ENCODE measurements at regions not wholly inside any gene's neighbourhood (a gene's known extent, or its start where the extent isn't known, plus 50 kb on each side); places are given as distances from the start of the nearest gene placed in this dataset.
"Not testable (repeated sequence)": the region's sequence is repeated elsewhere in the genome, so short reads cannot be mapped to it uniquely, and the experiment has no call there.

DNA sequence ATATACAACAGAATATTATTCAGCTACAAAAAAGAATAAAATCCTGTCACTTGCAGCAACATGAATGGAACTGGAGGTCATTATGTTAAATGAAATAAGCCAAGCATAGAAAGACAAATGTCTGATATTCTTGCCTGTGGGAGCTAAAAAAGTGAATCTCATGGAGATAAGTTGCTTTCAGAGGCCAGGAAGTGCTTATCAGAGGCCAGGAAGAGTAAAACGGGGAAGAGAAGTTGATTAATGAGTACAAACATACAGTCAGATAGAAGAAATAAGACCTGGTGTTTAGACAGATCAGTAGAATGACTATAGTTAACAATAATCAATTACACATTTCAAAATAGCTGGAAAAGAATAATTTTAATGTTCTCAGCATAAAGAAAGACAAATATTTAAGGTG, 54.4 kb upstream of the CPHXL start:
- no peak for ATAC-seq
- DNase-seq (ENCODE audit: missing footprints), result no peak
- intact Hi-C loops (cut with DNase I), result no loop called here

DNA sequence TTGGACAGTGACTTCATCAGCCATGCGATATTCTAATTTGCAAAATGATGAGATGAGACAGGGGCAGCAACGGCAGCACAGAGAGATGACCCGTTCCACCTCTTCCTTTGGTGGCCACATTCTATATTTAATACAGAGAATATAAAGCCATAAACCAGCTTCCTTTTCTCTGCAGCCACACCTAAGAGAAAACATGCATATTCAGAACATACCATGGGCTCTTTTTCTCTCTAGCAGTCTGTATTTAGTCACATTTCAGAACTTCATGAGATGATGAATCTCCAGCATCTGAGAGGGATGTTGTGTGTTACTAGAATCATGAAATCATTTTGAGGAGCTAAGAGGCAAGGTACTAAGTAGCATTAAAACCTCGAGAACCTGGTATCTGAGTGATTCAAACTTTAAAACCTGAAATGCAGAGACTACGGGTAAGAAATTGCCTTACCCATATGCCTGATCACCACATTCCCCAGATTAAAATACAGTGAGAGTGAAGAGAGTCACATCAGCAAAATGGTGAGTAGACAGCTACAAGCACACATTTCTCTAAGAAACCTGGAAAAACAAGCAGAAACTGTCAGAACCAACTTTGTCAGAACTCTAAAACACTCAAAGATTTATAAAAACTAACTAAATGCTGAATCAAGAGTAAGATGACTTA, 55.5 kb upstream of the CPHXL start:
- intact Hi-C loops (cut with DNase I), result no loop called here
- DNase-seq (ENCODE audit: missing footprints) (no peak), ATAC-seq (no peak)

DNA sequence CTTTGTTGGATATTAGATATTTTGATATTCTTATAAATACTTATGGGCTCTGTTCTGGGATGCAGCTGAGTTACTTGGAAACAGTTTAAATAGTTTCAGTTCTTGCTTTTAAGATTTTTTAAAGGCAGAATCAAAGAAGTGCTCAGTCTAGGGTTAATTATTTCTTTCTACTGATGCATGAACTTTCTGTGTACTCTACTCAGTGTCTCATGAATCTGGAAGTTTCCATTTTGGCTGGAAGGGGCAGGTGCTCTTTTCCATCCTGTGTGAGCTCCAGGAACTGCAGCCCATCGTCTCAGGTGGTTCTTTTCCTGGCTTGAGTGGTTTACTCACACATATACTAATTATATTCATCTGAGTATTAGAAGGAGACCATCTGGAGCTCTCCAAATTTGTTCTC, 61.1 kb upstream of the CPHXL start:
- intact Hi-C loops (cut with DNase I), result no loop called here
- ATAC-seq (no peak), DNase-seq (ENCODE audit: missing footprints) (no peak)

DNA sequence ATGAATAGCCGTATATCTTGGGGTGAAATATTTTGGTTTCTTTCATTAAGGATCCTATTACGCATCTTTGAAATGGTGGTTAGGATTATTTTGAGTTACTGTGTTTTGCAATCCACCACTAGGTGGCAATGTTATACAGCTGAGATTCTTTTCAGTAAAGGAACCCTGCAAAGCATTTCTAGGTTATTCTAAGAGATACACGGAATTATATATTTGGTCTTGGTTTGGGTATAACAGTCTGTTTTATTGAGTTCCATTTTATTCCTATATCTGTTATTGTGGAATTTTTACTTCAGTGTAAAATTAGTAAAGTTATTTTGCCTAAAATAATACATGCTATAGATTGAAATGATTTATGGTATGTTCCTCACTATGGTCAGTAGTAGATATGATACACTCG, 62.9 kb upstream of the CPHXL start:
- DNase-seq (ENCODE audit: missing footprints) (no peak), ATAC-seq (no peak)
- intact Hi-C loops (cut with DNase I), result loop anchor here (2.0 kb wide), 1 partner anchor 1384 kb away; no protein-coding TSS in a partner anchor

DNA sequence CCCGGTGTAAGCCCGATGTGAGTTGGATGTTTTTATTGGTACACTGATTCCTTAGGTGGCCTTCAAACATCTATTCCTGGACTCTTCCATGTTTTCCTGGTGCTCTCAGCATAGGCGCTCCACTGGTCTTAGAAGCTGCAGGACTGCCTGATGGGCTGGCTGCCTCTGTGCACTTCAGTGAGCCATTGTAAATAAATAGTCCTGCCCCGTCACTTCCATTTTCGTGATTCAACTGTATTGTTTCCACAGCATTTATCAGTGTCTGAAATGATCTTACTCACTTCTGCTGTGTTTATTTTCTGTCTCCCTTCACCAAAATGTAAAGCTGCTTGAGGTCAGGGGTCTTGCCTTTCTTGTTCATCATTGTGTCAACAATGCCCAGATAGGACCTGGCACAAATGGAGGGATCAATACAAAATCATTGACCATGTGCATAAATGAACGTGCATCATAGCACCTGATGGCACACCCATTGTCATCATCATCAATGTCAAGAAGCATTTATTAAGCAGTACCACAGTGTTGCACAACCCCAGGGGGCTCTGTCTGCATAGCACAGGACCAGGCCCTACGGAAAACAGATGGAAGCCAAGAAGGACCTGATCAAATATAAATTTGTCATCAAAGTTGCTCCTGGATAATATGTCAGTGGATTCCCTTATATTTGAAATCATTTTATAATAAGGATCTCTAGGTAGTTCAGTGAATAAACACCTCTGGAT, 66.6 kb upstream of the CPHXL start:
- intact Hi-C loops (cut with DNase I), result no loop called here
- ATAC-seq, result no peak

DNA sequence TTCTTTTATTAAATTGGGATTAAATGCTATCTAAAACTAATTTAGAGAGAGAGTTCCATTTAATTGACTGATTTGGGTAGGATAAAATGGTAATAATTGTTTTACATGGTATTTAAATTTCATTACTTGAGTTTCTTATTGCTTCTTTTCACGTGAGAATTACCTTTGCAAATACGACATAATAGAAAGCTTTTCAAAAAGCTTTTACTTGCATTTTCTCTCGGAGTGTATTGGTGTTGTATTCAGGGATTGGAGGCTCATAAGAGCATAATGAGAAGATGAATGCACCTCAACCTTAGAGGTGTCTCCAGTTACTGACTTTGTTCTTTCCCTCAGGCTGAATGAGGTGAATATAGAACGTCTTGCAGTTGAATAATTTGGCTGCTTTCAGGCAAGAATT, 67.4 kb upstream of the CPHXL start:
- ATAC-seq (no peak), DNase-seq (ENCODE audit: missing footprints) (no peak)
- intact Hi-C loops (cut with DNase I), result no loop called here

More for the DNA sequence above, 66.6 kb upstream of the CPHXL start:
- no peak for DNase-seq (ENCODE audit: missing footprints)

DNA sequence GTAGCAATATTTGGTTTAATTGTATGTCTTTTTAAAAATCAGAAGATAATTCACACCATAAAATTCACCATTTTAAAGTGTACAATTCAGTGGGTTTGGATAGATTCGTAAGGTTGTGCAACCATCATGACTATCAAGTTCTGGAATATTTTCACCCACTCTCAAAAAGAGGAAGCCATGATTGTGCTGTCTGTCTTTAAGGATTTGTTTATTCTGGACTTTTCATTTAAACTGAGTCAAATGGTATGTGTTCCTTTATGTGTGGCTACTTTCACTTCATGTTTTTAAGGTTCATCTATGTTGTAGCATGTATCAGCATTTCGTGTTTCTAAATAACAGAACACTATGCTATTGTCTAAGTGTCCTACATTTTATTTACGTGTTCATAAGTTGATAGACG, 68.1 kb upstream of the CPHXL start:
- intact Hi-C loops (cut with DNase I), result no loop called here
- ATAC-seq (no peak), DNase-seq (ENCODE audit: missing footprints) (no peak)

DNA sequence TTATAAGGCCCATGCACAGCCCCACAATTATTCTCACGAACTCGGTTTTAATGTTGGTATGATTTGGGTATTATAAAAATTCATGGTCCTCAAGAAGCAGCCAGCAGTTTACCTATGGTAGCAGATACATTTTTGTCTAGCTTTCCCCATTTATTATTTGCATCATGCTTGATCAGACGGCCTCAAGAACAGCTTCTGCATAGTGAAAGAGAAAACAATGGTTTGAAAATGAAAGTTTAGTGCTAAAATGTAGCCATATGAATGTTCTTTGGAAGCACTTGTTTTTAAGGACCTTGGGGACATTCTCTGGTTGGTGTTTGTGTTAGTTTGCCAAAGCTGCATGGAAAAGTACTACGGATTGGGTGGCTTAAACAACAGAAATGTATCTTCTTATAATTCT, 72.4 kb upstream of the CPHXL start:
- DNase-seq (ENCODE audit: missing footprints) (no peak), ATAC-seq (no peak)
- intact Hi-C loops (cut with DNase I), result no loop called here

DNA sequence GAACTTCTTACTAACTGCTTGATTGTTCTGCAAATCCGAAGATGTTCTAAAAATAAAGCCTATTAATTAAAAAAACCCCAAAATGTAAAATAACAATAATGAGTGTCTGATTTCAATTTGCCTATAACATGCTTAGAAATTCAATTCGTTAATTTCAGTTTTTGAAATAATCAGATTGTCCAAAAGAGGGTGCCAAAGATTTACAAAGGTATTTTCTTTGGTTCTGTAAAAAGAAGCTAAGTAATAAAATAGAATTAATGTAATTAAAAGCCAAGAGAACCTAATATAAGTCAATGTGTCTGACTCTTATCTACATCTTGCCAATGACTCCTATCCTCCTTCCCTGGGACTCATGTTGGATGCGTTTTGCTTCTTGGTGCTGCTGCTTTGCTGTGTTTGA, 75.0 kb upstream of the CPHXL start:
- ATAC-seq (no peak), DNase-seq (ENCODE audit: missing footprints) (no peak)
- intact Hi-C loops (cut with DNase I), result no loop called here

DNA sequence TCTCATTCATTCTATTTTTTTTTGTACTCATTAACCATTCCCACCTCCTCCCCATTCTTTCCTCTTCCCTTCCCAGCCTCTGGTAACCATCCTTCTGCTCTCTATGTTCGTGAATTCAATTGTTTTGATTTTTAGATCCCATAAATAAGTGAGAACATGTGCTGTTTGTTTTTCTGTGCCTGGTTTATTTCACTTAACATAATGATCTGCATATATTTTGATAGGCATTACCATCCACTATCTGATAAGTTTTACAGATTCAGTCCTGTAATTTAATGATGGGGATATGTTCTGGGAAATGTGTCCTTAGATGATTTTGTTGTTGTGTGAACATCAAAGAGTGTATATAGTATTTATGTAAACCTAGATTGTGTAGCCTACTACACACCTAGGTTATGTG, 77.5 kb upstream of the CPHXL start:
- ATAC-seq, result no peak
- intact Hi-C loops (cut with DNase I), result no loop called here
- no peak for DNase-seq (ENCODE audit: missing footprints)

DNA sequence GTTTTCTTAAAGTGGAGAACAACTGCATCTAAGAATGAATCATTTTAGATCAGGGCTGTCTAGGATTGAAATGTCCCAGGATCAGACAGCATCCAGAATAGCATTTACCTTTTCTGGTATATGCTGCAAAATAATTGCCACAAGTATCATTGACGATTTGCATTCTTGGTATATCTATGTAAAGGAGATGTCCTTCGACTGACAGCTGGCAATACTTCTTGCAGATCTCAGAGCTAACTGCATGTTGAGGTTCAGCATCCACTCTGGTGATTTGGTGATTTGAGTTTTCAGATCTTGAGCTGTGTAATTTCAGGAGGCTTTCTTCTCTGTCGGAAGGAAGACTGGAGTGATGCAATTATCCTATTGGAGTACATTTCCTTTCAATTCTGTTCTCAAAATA, 78.1 kb upstream of the CPHXL start:
- no peak for ATAC-seq
- no peak for DNase-seq (ENCODE audit: missing footprints)
- intact Hi-C loops (cut with DNase I), result no loop called here

DNA sequence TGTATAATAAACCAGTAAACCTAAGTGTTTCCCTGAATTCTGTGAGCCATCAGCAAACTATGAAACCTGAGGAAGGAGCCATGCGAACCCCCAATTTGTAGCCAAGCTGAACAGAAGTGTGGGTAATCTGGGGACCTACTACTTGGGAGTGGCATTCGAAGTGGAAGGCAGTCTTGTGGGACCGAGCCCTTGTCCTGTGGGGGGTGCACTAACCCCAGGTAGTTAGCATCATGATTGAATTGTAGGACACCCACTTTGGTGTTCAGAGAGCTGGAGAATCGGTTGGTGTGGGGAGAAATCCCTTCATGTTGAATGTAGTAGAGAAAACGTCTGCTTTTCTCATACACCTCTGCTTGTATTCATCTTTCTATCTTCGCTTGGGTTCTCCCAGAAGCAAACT, 79.7 kb upstream of the CPHXL start:
- intact Hi-C loops (cut with DNase I), result no loop called here
- DNase-seq (ENCODE audit: missing footprints) (no peak), ATAC-seq (no peak)

DNA sequence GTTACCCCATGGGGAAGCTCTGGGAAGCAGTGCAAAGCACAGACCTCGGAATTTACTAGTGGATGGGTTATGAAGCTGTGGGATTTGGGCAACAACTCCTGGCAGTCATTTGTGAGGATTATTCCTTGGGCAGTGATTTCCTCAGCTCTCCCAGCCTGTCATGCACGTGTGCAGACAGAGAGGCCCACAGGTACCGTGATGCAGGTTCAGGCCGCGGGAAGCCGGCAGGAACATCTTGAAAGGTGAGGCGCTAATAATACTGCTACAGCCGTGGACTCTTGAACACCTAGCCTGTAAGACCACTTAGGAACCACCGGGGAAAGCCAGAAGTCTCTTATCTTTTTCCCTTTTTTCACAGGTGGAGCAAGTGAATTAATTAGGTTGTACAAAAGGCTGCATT, 80.2 kb upstream of the CPHXL start:
- intact Hi-C loops (cut with DNase I), result no loop called here
- ATAC-seq, result no peak

DNA sequence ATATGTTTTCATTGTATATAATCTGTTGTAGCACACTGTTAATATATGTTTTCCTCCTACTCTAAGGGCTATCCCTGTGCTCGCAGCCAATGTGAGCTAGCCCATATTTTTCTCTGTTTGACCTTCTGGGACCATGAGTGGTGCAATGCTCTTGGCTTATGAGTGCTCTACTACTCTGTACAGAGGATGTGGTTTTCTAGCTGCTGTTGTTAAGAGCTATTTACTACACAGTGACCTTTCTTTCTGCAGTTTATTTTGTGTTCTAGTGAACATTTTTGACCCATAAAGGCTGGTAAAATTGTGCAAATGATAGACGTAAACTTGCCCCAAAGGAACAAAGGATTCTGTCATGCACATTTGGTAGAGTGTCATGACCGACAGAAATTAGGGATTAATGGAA, 84.1 kb upstream of the CPHXL start:
- DNase-seq (ENCODE audit: missing footprints), result no peak
- ATAC-seq, result no peak
- intact Hi-C loops (cut with DNase I), result no loop called here

More for the DNA sequence above, 80.2 kb upstream of the CPHXL start:
- DNase-seq (ENCODE audit: missing footprints), result no peak

DNA sequence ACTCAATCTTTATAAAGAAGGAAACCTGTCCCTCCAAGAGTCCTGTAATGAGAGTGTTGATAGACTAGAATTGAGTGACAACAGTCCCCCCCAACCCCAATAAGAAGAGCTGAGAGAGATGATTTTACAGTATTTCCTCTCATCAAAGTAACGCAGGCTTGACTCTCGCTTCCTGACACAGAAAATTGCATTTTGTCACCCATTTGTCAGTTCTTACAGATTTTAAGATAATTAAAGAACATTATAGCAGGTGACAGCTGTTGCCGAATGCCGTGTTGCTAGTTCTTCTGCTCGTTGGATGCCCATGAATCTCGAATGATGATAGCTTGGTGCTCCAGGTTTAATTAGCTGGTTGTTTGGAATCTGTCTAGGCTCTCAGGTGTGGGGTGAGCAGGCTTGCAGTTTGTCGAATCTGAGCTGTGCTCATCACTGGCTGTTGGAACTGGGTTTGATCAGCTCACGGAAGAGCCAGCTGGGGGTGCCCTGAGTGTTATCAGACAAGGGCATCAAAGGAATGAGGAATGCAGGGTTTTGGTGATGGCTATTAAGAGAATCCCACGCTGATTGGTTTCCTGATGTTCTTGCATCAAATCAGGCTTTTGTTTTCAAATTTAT, 84.8 kb upstream of the CPHXL start:
- no peak for ATAC-seq
- intact Hi-C loops (cut with DNase I), result no loop called here
- DNase-seq (ENCODE audit: missing footprints), result no peak

DNA sequence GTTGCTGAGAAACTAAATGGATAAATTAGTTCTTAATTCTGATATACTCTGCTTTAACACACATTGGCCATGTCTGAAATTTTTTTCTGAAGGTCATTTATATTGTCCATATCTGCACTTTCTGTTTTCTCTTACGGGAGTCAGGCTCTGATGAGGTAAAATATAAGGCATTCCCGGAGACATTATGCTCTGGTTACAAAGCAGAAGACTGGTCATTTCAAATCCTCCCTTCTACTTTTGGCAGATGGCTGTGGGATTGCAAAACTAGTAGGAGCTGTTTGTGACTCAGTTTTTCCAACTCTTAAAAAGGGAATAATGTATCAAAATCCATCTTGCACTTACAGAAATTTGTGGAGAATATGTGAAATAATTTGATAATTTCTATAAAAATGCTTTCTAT, 92.2 kb upstream of the CPHXL start:
- no peak for DNase-seq (ENCODE audit: missing footprints)
- intact Hi-C loops (cut with DNase I), result no loop called here
- ATAC-seq, result no peak

DNA sequence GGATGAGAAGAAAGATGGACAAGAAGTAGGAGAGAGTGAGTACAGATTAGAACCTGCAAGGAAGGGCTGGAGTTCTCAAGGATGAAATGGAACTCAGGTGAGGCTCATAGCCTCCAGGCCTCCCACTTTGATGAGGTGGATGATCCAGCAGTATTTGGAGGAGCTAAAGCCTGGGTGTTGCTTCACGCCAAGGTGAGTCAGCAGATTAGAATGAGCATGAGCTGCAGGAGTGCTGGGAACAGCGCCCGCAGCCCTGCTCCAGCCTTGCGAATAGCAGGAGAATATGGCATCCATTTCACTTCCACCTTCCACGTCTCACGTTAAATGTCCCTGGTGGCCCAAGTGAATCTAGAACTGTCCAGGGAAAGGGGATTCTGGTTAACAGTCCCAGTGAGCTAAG, 94.4 kb upstream of the CPHXL start:
- intact Hi-C loops (cut with DNase I), result no loop called here
- ATAC-seq (no peak), DNase-seq (ENCODE audit: missing footprints) (no peak)

DNA sequence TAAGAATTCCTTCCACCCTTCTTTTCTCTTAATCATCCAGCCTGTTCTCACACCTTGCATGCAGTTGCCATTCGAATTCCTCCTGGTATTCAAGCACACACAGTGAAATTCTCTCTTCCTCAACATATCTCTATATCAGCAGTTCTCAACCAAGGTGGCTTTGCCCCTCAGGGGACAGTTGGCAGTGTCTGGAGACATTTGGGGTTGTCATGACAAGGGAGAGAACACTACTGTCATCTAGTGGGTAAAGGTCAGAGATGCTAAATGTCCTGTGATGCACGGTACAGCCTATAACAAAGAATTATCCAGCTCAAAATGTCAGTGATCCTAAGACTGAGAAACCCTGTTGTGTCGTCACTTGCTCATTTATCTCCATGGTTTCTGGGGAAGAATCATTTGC, 94.8 kb upstream of the CPHXL start:
- intact Hi-C loops (cut with DNase I), result no loop called here
- ATAC-seq, result no peak
- DNase-seq (ENCODE audit: missing footprints), result no peak

DNA sequence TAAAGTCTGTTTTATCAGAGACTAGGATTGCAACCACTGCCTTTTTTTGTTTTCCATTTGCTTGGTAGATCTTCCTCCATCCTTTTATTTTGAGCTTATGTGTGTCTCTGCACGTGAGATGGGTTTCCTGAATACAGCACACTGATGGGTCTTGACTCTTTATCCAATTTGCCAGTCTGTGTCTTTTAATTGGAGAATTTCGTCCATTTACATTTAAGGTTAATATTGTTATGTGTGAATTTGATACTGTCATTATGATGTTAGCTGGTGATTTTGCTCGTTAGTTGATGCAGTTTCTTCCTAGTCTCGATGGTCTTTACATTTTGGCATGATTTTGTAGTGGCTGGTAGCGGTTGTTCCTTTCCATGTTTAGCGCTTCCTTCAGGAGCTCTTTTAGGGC, 99.5 kb upstream of the CPHXL start:
- intact Hi-C loops (cut with DNase I); DNase-seq (ENCODE audit: missing footprints); ATAC-seq: not testable (repeated sequence)

DNA sequence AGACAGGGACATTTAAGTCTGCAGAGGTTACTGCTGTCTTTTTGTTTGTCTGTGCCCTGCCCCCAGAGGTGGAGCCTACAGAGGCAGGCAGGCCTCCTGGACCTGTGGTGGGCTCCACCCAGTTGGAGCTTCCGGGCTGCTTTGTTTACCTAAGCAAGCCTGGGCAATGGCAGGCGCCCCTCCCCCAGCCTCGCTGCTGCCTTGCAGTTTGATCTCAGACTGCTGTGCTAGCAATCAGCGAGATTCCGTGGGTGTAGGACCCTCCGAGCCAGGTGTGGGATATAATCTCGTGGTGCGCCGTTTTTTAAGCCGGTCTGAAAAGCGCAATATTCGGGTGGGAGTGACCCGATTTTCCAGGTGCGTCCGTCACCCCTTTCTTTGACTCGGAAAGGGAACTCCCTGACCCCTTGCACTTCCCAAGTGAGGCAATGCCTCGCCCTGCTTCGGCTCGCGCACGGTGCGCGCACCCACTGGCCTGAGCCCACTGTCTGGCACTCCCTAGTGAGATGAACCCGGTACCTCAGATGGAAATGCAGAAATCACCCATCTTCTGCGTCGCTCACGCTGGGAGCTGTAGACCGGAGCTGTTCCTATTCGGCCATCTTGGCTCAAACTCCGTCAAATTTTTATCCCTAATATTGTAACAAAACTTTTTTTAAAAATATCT, 101.2 kb upstream of the CPHXL start:
- DNase-seq (ENCODE audit: missing footprints); ATAC-seq; intact Hi-C loops (cut with DNase I): not testable (repeated sequence)
